Activated naive CD4-positive, alpha-beta T cell treated with anti-CD3 and anti-CD28 coated beads for 36 hours (primary cell): ENCODE measurements at regions not wholly inside any gene's neighbourhood (a gene's known extent, or its start where the extent isn't known, plus 50 kb on each side); places are given as distances from the start of the nearest gene placed in this dataset.

Experiments
- CTCF ChIA-PET: fragments of 350-600 bp; sonication (Branson Sonifier 250); formaldehyde crosslinking; loops from one replicate; lab custom pipeline; 2021; ENCODE audit warnings: antibody characterized with exemption; lab: Charles Lee
- DNase-seq: peaks from one replicate; pipeline ENCODE4 v3.0.0-alpha.2; 2020
- H3K27ac Mint-ChIP-seq: one replicate; pipeline ENCODE4 v1.8.0; 2021; ENCODE audit warnings: mild to moderate bottlenecking, mixed read lengths
- H3K27me3 Mint-ChIP-seq: one replicate; pipeline ENCODE4 v1.8.0; 2021; ENCODE audit warnings: low read depth, mixed read lengths
- H3K36me3 Mint-ChIP-seq: one replicate; pipeline ENCODE4 v1.8.0; 2021; ENCODE audit warnings: low read depth, mixed read lengths
- H3K4me1 Mint-ChIP-seq: one replicate; pipeline ENCODE4 v1.8.0; 2021; ENCODE audit warnings: low read depth, mixed read lengths
- H3K4me3 Mint-ChIP-seq: one replicate; pipeline ENCODE4 v1.8.0; 2021; ENCODE audit warnings: mild to moderate bottlenecking, moderate library complexity, mixed read lengths
- H3K9me3 Mint-ChIP-seq: one replicate; pipeline ENCODE4 v1.8.0; 2021; ENCODE audit warnings: mixed read lengths
- intact Hi-C: fragments of 100-400 bp; cut with micrococcal nuclease; formaldehyde crosslinking; loops from one replicate; pipeline ENCODE4 v1.15.1; 2023

- Mint-ChIP-seq H3K27ac (no peak overlapping the region), H3K4me1 (no peaks in the 10 kb centered on the region), H3K9me3 (no peaks in the 10 kb centered on the region), H3K36me3 (no peaks in the 10 kb centered on the region), H3K4me3 (no peak overlapping the region), H3K27me3 (peaks cover 22% of the 10 kb centered on the region)
- no peak for DNase-seq
- intact Hi-C loops, result no loop called here
- CTCF ChIA-PET, result no interaction called here
These were observed 120.4 kb upstream of the RAB11FIP2 start for GRCh38 chr10:118167056-118167700.

DNA sequence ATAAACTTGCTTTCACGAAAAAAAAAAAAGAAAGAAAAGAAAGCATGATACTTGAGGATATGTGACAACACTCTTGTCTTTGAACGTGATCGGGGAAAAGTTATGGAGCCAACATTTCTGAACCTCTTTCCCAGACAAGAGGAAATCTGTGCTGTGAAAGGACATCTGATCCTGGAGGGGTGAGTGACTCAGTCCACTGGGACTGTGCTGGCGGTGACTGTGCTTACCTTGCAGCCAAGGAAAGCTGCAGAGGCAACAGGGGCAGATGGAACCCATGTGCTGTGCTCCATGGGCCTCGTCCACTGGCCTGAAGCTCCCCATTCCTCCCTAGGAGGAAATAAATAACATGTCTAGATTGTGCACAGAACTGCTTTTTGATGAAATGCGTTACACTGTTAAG lies 116.5 kb upstream of the RAB11FIP2 start:
- intact Hi-C loops, result no loop called here
- H3K9me3 Mint-ChIP-seq, result no peaks in the 10 kb centered on the region
- no peak for DNase-seq
- H3K36me3 Mint-ChIP-seq, result no peaks in the 10 kb centered on the region
- CTCF ChIA-PET, result no interaction called here
- H3K27me3 Mint-ChIP-seq, result peaks cover 11% of the 10 kb centered on the region
- no peak overlapping the region for H3K27ac Mint-ChIP-seq
- no peak overlapping the region for H3K4me3 Mint-ChIP-seq
- H3K4me1 Mint-ChIP-seq, result no peaks in the 10 kb centered on the region

DNA sequence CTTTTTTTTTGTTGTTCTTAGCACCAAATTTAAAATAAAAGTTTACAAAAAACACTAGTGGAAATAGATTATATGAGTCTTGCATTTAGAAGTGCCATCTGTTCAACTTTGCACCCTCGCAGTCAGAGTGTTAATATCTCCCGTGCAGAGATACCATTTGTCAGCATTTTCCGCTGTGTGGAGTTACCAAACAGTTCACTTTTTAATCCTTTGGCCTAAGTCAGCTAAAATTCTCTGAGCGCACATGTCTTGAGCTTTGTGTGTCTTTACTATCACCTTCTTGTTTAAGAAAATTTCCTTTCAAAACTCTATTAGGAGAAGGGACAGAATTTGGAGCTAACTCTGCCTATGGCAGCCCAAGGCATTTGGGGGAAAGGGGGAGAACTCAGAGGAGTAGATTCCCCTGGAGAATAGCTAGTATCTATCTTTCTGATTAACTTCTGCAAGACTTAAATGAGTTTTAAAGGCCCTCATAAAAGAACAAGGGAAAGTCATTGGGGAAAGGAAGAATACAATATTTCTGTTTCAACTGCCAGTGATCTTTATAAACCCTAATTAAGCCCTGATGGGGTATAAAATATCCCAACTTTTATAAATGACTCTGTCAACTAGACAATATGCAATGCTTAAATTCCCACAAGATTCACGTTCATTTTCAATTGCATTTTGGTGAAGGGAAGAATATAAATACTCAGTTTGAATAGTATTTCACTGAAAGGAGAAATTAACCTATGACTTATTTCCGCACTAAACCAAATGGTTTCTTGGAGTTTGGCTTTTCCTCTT lies 114.9 kb upstream of the RAB11FIP2 start:
- Mint-ChIP-seq H3K9me3 (no peaks in the 10 kb centered on the region), H3K27ac (no peak overlapping the region), H3K27me3 (peaks cover 6% of the 10 kb centered on the region), H3K36me3 (no peaks in the 10 kb centered on the region), H3K4me1 (no peaks in the 10 kb centered on the region), H3K4me3 (no peak overlapping the region)
- no peak for DNase-seq
- CTCF ChIA-PET, result no interaction called here
- intact Hi-C loops, result no loop called here

GRCh38 chr10:118153287-118153686 lies 106.5 kb upstream of the RAB11FIP2 start:
- no peak overlapping the region for H3K27ac Mint-ChIP-seq
- peaks cover 6% of the 10 kb centered on the region for H3K27me3 Mint-ChIP-seq
- CTCF ChIA-PET, result no interaction called here
- DNase-seq, result no peak
- H3K9me3 Mint-ChIP-seq, result peaks cover 4% of the 10 kb centered on the region
- H3K36me3 Mint-ChIP-seq, result no peaks in the 10 kb centered on the region
- no peak overlapping the region for H3K4me3 Mint-ChIP-seq
- no peaks in the 10 kb centered on the region for H3K4me1 Mint-ChIP-seq
- intact Hi-C loops, result no loop called here

DNA sequence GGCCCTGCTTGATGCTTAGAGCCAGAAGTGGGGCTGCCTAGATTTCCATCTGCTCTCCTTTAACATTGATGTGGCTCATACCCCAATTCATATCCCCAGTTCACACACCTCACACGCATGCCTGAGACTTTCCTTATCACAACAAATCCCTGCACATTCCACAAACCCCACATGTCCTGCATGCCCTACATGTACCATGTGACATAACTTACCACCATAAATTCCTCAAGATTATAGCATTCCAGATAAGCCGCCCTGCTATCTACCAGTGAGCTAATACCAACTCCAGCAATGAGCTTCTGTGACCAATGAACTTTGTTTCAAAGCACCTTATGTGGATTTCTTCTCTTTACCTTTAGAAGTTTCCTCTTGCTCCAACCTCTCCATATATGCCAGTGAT lies 104.7 kb upstream of the RAB11FIP2 start:
- Mint-ChIP-seq H3K27ac (no peak overlapping the region), H3K4me1 (no peaks in the 10 kb centered on the region)

DNA sequence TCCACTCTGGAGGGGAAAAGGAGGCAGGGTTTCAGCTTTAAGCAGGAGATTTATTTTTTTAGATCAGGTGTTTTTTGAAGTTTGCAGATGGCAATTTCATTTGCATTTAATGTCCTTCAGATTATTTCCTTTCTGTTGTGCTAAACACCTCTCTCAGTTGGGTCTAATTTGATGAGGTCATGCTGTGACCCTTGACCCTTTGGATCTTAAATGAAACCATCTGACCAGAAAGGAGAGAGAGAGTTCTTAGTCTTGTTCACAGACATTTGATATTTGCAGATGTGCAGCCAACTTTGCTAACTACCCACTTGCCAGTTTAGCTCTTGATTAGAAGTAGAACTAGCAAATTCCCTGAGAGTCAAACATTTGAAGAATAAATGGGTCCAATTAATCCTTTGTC lies 101.5 kb upstream of the RAB11FIP2 start:
- intact Hi-C loops, result no loop called here
- no peak overlapping the region for H3K4me3 Mint-ChIP-seq
- no peak overlapping the region for H3K27ac Mint-ChIP-seq
- H3K27me3 Mint-ChIP-seq, result peaks cover 6% of the 10 kb centered on the region
- no peak for DNase-seq
- H3K4me1 Mint-ChIP-seq, result no peaks in the 10 kb centered on the region
- no peaks in the 10 kb centered on the region for H3K36me3 Mint-ChIP-seq
- CTCF ChIA-PET, result no interaction called here
- no peaks in the 10 kb centered on the region for H3K9me3 Mint-ChIP-seq

More for the DNA sequence above, 104.7 kb upstream of the RAB11FIP2 start:
- H3K36me3 Mint-ChIP-seq, result no peaks in the 10 kb centered on the region
- no peak for DNase-seq
- intact Hi-C loops, result no loop called here
- H3K9me3 Mint-ChIP-seq, result peaks cover 4% of the 10 kb centered on the region
- H3K27me3 Mint-ChIP-seq, result peaks cover 6% of the 10 kb centered on the region
- no peak overlapping the region for H3K4me3 Mint-ChIP-seq
- CTCF ChIA-PET, result no interaction called here

GRCh38 chr10:118145256-118145655 lies 98.5 kb upstream of the RAB11FIP2 start:
- H3K4me1 Mint-ChIP-seq, result no peaks in the 10 kb centered on the region
- peaks cover 11% of the 10 kb centered on the region for H3K27me3 Mint-ChIP-seq
- intact Hi-C loops, result no loop called here

GRCh38 chr10:118141471-118141870 lies 94.7 kb upstream of the RAB11FIP2 start:
- no peaks in the 10 kb centered on the region for H3K36me3 Mint-ChIP-seq
- no peak overlapping the region for H3K4me3 Mint-ChIP-seq
- CTCF ChIA-PET, result no interaction called here
- H3K9me3 Mint-ChIP-seq, result no peaks in the 10 kb centered on the region
- H3K27me3 Mint-ChIP-seq, result peaks cover 14% of the 10 kb centered on the region
- no peak for DNase-seq
- intact Hi-C loops, result no loop called here
- no peaks in the 10 kb centered on the region for H3K4me1 Mint-ChIP-seq
- H3K27ac Mint-ChIP-seq, result no peak overlapping the region

More at GRCh38 chr10:118145256-118145655, 98.5 kb upstream of the RAB11FIP2 start:
- no peaks in the 10 kb centered on the region for H3K9me3 Mint-ChIP-seq
- no peak overlapping the region for H3K27ac Mint-ChIP-seq
- no peaks in the 10 kb centered on the region for H3K36me3 Mint-ChIP-seq
- CTCF ChIA-PET, result no interaction called here
- no peak for DNase-seq
- H3K4me3 Mint-ChIP-seq, result no peak overlapping the region

GRCh38 chr10:118139321-118139720 lies 92.6 kb upstream of the RAB11FIP2 start:
- CTCF ChIA-PET, result no interaction called here
- Mint-ChIP-seq H3K9me3 (no peaks in the 10 kb centered on the region), H3K4me3 (no peak overlapping the region), H3K4me1 (no peaks in the 10 kb centered on the region), H3K36me3 (no peaks in the 10 kb centered on the region), H3K27me3 (peaks cover 14% of the 10 kb centered on the region), H3K27ac (no peak overlapping the region)
- intact Hi-C loops, result no loop called here
- no peak for DNase-seq

GRCh38 chr10:118128675-118129074 lies 81.9 kb upstream of the RAB11FIP2 start:
- CTCF ChIA-PET, result no interaction called here
- DNase-seq, result no peak
- Mint-ChIP-seq H3K4me3 (no peak overlapping the region), H3K36me3 (no peaks in the 10 kb centered on the region), H3K27ac (no peak overlapping the region), H3K4me1 (no peaks in the 10 kb centered on the region), H3K27me3 (peaks cover 23% of the 10 kb centered on the region), H3K9me3 (peaks cover 6% of the 10 kb centered on the region)
- intact Hi-C loops, result no loop called here

DNA sequence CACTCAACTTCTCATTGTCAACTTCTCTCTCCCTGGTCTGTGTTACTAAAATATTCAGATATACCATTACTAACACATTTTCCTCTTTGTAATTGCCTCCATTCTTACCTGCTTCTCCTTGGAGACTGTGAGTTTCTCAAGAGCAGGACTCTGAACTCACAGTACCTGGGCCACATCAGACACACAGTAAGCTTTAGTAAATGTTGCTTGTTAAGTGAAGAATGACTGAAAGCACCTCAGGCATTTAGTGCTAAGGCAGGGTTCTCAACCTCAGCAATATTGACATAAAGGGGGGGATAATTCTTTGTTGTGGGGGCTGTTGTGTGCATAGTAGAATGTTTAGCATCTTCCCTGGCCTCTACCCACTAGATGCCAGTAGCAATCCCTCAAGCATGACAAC lies 72.0 kb upstream of the RAB11FIP2 start:
- Mint-ChIP-seq H3K4me1 (no peaks in the 10 kb centered on the region), H3K27ac (no peak overlapping the region), H3K9me3 (no peaks in the 10 kb centered on the region), H3K4me3 (no peak overlapping the region), H3K27me3 (peaks cover 7% of the 10 kb centered on the region), H3K36me3 (no peaks in the 10 kb centered on the region)
- no peak for DNase-seq
- CTCF ChIA-PET, result no interaction called here
- intact Hi-C loops, result no loop called here

- Mint-ChIP-seq H3K4me3 (no peak overlapping the region), H3K9me3 (no peaks in the 10 kb centered on the region), H3K36me3 (no peaks in the 10 kb centered on the region), H3K27ac (no peak overlapping the region), H3K27me3 (peaks cover 7% of the 10 kb centered on the region), H3K4me1 (no peaks in the 10 kb centered on the region)
- no peak for DNase-seq
- intact Hi-C loops, result no loop called here
- CTCF ChIA-PET, result no interaction called here
These were observed 70.1 kb upstream of the RAB11FIP2 start for GRCh38 chr10:118116715-118117449.

DNA sequence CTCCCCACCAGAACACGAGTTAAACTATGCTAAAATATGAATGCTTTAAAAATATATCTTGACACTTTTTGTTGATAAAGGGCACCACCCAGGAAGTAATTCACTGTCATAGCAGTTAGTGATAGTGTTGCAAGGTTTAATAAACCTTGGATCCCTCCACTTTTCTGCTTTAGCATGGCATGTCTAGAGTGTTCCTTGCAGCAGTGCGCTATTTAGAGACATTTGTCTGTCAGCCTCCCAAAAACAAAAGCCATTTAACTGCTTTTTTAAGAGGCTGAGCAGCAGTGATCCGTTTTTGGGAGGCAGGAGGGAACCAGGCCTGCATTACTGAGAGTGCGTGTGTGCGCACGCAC lies 69.6 kb upstream of the RAB11FIP2 start:
- no peak overlapping the region for H3K4me3 Mint-ChIP-seq
- H3K4me1 Mint-ChIP-seq, result no peaks in the 10 kb centered on the region
- H3K9me3 Mint-ChIP-seq, result no peaks in the 10 kb centered on the region
- DNase-seq, result no peak
- no peak overlapping the region for H3K27ac Mint-ChIP-seq
- CTCF ChIA-PET, result no interaction called here
- no peaks in the 10 kb centered on the region for H3K36me3 Mint-ChIP-seq
- intact Hi-C loops, result no loop called here
- H3K27me3 Mint-ChIP-seq, result peaks cover 6% of the 10 kb centered on the region
